ENCODE measurements at regions not wholly inside any gene's neighbourhood (a gene's known extent, or its start where the extent isn't known, plus 50 kb on each side); places are given as distances from the start of the nearest gene placed in this dataset.

DNA sequence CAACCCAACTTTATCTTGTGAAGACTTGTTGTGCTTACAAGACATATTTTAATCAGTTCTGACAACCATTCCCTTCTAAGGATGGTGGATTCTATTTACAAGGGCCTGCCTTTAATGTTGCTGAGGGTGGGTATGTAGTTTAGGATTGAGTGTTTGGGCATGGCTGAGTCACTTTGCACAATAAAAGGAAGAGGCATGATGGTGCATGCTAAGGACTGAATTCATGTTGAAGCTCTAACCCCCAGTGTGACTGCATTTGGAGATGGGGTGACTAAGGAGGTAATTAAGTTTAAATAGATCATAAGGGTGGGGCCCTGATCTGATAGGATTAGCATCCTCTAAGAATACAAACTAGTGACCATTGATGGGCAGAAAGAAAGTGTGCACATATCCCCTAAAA lies 196.1 kb upstream of the HS3ST3A1 start:
- H3K9me3 ChIP-seq (ENCODE audit: control insufficient read depth, insufficient read depth, low read depth, low read length), result no peaks in the 10 kb centered on the region
- in situ Hi-C loops (cut with HindIII; ENCODE audit: low pct_unique_long_range_greater_than_20kb, low sequenced_read_pairs) (no loop called here), intact Hi-C loops (cut with micrococcal nuclease; ENCODE audit: unreplicated experiment) (no loop called here)
- H3K4me1 ChIP-seq (ENCODE audit: control insufficient read depth, insufficient read depth, low read length), result no peaks in the 10 kb centered on the region
- TF ChIP-seq TCF7L2 (IDR thresholded peaks at IDR 0.05; ENCODE audit: low read depth, low read length) (no peak), SIN3A (IDR thresholded peaks at IDR 0.05; ENCODE audit: borderline replicate concordance, insufficient read depth, low read depth, low read length) (no peak), POLR2AphosphoS5 (IDR thresholded peaks at IDR 0.05; ENCODE audit: low read depth, low read length) (no peak)
- TF ChIP-seq, protein P1, sequence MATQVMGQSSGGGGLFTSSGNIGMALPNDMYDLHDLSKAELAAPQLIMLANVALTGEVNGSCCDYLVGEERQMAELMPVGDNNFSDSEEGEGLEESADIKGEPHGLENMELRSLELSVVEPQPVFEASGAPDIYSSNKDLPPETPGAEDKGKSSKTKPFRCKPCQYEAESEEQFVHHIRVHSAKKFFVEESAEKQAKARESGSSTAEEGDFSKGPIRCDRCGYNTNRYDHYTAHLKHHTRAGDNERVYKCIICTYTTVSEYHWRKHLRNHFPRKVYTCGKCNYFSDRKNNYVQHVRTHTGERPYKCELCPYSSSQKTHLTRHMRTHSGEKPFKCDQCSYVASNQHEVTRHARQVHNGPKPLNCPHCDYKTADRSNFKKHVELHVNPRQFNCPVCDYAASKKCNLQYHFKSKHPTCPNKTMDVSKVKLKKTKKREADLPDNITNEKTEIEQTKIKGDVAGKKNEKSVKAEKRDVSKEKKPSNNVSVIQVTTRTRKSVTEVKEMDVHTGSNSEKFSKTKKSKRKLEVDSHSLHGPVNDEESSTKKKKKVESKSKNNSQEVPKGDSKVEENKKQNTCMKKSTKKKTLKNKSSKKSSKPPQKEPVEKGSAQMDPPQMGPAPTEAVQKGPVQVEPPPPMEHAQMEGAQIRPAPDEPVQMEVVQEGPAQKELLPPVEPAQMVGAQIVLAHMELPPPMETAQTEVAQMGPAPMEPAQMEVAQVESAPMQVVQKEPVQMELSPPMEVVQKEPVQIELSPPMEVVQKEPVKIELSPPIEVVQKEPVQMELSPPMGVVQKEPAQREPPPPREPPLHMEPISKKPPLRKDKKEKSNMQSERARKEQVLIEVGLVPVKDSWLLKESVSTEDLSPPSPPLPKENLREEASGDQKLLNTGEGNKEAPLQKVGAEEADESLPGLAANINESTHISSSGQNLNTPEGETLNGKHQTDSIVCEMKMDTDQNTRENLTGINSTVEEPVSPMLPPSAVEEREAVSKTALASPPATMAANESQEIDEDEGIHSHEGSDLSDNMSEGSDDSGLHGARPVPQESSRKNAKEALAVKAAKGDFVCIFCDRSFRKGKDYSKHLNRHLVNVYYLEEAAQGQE (IDR thresholded peaks at IDR 0.05; ENCODE audit: insufficient read depth in 1 of 2, low read depth in 2 of 2, low read length in 1 of 2), result no peak
- TF ChIP-seq, protein P2, sequence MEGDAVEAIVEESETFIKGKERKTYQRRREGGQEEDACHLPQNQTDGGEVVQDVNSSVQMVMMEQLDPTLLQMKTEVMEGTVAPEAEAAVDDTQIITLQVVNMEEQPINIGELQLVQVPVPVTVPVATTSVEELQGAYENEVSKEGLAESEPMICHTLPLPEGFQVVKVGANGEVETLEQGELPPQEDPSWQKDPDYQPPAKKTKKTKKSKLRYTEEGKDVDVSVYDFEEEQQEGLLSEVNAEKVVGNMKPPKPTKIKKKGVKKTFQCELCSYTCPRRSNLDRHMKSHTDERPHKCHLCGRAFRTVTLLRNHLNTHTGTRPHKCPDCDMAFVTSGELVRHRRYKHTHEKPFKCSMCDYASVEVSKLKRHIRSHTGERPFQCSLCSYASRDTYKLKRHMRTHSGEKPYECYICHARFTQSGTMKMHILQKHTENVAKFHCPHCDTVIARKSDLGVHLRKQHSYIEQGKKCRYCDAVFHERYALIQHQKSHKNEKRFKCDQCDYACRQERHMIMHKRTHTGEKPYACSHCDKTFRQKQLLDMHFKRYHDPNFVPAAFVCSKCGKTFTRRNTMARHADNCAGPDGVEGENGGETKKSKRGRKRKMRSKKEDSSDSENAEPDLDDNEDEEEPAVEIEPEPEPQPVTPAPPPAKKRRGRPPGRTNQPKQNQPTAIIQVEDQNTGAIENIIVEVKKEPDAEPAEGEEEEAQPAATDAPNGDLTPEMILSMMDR (IDR thresholded peaks at IDR 0.05), result no peak
- BruUV-seq (replicated peaks), result no TSS peak
- CTCF ChIA-PET, result no interaction called here
- POLR2A ChIA-PET, result no interaction called here
- no peak overlapping the region for H3K27ac ChIP-seq (ENCODE audit: low read length)
- H3K4me3 ChIP-seq (ENCODE audit: low read depth in 2 of 2, low read length in 2 of 2), result no peak overlapping the region
- H3K36me3 ChIP-seq (ENCODE audit: control insufficient read depth, insufficient read depth, low read length), result no peaks in the 10 kb centered on the region
- DNase-seq (ENCODE audit: low read depth, low spot score) (no peak), ATAC-seq (no peak)
- no peaks in the 10 kb centered on the region for H3K27me3 ChIP-seq (ENCODE audit: control insufficient read depth, insufficient read depth, low read length)

DNA sequence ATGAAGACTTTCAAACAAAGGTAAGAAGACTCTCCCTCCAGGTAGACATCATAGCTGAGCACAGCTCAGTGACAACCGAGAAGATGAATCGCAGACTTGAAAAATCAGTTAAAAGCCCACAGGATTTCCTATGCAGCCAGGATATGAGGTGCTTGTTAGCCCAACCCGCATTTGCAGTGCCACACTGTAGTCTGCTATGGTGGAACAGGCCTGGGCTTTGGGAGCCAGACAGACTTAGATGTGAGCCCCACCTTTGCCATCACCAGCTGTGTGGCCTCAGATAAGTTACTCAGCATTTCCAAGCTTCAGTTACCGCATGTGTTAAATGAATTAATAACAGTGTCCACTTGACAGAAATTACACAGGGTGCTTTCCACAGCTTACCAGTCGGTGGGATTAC lies 204.4 kb upstream of the HS3ST3A1 start:
- Histone ChIP-seq H3K36me3 (ENCODE audit: control insufficient read depth, insufficient read depth, low read length) (no peaks in the 10 kb centered on the region), H3K4me1 (ENCODE audit: control insufficient read depth, insufficient read depth, low read length) (no peaks in the 10 kb centered on the region), H3K4me3 (ENCODE audit: low read depth in 2 of 2, low read length in 2 of 2) (no peak overlapping the region), H3K27ac (ENCODE audit: low read length) (no peak overlapping the region), H3K27me3 (ENCODE audit: control insufficient read depth, insufficient read depth, low read length) (no peaks in the 10 kb centered on the region), H3K9me3 (ENCODE audit: control insufficient read depth, insufficient read depth, low read depth, low read length) (no peaks in the 10 kb centered on the region)
- POLR2A ChIA-PET, result no interaction called here
- no peak for DNase-seq (ENCODE audit: low read depth, low spot score)
- in situ Hi-C loops (cut with HindIII; ENCODE audit: low pct_unique_long_range_greater_than_20kb, low sequenced_read_pairs) (no loop called here), intact Hi-C loops (cut with micrococcal nuclease; ENCODE audit: unreplicated experiment) (no loop called here)
- no peak for ATAC-seq
- BruUV-seq (replicated peaks), result no TSS peak
- TF ChIP-seq TCF7L2 (IDR thresholded peaks at IDR 0.05; ENCODE audit: low read depth, low read length), result no peak
- TF ChIP-seq, protein P2 (IDR thresholded peaks at IDR 0.05), result no peak
- TF ChIP-seq, protein P1 (IDR thresholded peaks at IDR 0.05; ENCODE audit: insufficient read depth in 1 of 2, low read depth in 2 of 2, low read length in 1 of 2), result no peak
- CTCF ChIA-PET, result no interaction called here
